ENCODE measurements at regions not wholly inside any gene's neighbourhood (a gene's known extent, or its start where the extent isn't known, plus 50 kb on each side); places are given as distances from the start of the nearest gene placed in this dataset.

DNA sequence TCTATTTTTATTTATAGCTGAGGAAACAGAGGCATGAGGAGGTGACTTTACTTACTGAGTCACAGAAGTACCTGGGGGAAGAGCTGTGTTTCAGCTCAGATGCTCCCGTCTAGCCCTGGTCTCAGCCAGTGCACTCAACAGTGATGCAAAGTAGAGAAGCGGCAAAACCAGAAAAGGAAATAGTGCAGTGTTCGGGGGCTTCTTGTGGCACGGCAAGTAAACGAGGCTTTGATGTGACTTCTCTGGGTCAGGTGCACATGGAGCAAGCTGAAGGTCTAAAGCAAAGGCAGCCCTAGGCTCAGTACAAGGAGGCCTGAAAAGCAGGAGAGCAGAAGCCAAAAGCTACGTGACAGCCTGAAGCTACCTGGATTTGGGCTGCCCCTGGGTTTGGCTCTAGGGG lies 526.7 kb upstream of the ADAMTS16 start:
- no peak for DNase-seq

DNA sequence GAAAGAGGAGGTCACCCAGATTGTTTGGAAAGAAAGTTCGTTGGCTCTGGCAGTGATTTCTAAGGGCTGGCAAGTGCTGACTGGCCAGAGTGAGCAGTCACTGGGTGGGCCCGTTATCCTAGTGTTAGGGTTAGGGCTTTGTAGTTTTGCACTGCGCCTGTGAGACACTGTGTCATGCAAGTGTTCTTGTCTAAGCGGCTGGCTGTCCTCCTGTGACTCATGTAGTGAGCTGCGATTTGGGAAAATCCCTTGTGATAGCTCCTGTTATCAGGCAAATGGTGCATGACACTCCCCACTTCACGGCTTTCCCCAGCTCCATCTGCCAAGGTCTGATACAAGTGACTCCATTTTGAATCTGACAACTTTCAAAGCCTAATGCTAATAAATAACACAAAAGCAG lies 526.0 kb upstream of the ADAMTS16 start:
- DNase-seq = peak; percentile 94

DNA sequence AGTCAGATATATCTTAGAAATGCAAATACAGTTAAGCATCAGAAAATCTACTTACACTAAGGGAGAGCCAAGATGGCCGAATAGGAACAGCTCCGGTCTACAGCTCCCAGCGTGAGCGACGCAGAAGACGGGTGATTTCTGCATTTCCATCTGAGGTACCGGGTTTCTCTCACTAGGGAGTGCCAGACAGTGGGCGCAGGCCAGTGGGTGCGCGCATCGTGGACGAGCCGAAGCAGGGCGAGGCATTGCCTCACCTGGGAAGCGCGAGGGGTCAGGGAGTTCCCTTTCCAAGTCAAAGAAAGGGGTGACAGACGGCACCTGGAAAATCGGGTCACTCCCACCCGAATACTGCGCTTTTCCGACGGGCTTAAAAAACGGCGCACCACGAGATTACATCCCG lies 524.8 kb upstream of the ADAMTS16 start:
- DNase-seq = peak; percentile 85

DNA sequence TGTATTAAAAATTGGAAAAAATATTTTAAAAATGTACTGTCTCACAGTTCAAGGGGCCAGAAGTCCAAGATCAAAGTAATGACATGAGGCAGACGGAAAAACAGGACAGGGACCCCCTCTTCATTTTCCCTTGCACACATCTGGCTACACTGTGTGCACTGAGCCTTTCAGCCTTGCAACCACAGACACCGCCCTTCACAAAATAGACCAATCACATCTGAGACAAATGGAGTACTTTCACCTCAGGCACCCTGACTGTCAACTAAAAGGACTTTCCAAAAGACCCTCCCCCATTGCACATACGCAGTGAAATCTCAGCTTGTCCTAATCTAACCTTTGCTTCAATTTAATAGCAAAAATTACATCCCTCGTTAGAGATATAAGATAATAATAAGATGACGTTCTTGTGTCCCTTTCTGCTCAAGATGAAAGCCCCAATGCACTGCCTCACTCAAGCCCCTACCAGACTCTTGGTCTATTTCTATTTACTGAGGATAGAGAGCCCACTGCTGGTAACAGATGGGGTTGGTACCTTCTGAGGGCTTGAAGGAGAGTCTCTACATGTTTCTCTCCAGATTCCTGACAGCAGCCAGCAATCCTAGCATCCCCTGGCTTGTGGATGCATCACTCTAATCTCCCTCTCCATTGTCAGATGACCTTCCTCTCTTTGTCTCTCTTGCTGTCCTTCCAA lies 514.8 kb upstream of the ADAMTS16 start:
- peak; percentile 53 for DNase-seq

DNA sequence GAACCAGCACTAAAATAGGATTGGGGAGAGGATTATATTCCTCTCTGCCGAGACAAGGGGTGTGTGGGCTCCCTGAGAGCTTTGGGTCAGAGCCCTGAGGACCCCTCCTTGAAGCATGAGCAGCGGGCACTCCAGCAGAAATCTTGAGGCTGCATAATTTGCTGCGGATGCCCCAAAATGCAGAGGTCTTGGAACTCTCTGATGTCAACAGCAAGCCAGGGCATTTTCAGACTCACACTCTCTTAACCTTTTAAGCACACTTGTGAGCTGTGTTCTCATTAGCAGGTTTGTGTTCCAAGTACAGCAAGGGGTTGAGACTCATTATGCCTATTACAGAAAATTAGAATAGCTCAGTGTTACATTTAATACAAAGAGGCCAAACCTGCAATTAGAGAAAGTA lies 513.0 kb upstream of the ADAMTS16 start:
- DNase-seq = peak; percentile 34

DNA sequence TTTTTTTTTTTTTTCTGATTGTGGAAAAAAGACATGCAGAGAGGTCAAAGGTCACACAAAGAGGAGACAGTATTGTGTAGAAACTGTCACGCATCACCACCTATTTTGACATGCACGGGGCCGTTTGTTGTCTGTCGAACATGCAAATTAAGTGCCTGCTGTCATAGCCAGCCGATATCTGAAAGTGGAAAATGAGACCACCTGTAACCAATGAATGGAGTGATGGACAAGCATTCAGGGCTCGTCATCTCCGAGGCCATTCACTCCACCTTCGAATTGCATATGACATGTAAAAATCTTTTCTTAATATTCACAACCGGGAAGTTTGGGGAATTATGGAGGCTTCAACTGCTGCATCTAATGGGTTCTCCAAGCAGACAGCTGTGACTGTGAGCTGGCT lies 512.2 kb upstream of the ADAMTS16 start:
- peak; percentile 93 for DNase-seq

DNA sequence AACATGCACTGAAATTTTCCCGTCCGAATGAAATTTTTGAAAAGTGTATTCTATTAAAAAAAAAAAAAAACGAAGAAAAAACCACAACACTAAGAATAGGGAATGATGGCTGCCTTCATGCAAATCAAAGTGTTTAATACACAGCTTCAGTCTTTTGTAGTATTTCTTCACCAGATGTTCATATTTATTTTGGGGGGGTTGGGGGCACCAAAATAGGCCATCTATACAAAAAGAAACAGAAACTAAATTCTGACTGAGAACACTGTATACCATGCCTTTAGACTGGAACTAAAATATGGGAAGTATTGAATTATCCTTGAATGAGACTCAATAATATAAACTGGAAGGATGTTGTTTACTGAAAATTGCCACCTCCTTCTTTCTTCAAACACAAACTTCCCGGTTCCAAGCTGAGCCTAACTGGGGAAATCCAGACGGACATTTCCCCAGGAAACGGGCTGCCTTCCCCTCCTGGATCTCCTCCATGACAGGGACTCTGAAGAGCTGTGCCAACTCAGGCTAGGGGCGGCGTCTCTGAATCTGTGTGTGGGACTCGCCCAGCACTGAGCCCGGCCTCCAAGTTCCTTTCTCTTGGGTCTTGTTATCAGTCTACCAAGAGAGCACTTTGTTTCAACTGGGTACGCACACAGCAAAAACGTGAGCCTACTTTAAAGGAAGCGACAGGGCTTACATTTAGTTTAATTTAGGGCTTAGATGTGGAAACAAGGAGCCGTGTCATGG lies 511.3 kb upstream of the ADAMTS16 start:
- peak; percentile 90 for DNase-seq

DNA sequence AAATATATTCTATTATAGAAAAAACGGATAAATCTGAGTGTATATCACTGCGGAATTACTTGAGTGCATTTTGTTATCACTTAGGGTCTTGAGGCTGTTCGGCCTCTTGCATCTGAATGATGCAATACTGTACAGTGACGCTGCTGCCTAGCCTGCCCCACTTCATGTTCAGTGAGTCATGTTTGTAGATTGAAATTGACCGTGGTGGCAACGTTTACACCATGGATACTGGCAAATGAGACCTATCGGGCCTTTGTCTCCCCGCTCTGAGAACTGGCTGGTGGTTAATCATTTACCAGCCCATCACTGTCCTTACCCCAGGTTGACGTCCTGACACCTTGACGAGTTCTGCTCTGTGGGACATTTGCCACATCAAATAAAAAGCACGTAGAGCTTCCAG lies 510.1 kb upstream of the ADAMTS16 start:
- peak; percentile 100 for DNase-seq

DNA sequence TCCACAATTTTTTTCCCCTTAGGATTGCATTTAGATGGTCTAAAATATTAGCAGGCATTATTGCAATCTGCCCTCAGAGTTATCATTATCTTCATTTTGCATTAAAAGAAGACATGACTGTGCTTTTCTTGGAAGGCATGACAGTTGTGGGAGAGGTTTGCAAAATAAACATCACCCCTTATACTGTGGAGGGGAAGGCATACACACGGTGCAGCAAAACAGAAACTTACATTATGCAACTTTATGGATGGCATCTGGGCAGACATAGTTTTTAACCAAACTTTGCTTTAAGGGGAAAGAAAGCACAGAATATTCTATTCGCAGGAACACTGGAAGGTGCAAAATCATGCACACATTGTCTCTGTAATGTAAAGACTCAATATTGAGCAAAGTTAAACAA lies 505.8 kb upstream of the ADAMTS16 start:
- DNase-seq = no peak

DNA sequence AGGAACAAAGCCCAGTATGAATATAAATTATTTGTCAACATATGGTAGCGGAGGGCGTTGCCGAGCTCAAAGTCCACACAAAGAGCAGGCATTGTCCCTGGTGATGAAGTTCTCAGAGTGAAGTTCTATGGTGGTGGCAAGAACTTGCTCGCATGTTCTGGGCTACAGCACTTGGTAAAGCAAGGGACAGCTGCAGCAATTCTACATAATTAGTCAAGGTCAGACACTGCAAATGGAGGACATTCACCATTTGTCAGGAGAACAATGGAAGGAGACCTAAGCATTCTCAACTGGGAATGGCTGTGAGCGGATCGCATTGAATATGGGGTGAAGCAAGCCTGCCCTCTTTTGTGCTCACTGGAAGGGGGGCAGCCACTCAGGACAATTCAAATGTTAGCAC lies 503.8 kb upstream of the ADAMTS16 start:
- no peak for DNase-seq

DNA sequence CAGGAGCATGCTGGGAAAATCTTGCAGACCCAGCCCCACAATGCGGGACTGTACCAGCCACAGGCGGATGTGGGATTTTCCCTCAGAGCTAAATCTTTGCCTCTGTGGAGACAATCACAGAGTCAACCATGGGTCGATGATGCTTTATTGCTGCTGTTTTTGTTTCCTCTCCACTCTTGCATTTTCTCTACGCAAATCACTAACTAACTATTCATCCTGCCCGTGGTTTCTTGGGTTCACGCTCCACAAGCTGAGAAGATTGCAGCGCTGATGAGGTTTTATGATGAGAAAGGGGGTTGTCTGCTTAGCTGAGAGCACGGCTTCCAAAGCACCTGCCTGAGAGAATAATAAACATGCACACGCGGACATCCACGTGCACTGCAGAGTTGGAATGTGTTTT lies 500.2 kb upstream of the ADAMTS16 start:
- DNase-seq = no peak

DNA sequence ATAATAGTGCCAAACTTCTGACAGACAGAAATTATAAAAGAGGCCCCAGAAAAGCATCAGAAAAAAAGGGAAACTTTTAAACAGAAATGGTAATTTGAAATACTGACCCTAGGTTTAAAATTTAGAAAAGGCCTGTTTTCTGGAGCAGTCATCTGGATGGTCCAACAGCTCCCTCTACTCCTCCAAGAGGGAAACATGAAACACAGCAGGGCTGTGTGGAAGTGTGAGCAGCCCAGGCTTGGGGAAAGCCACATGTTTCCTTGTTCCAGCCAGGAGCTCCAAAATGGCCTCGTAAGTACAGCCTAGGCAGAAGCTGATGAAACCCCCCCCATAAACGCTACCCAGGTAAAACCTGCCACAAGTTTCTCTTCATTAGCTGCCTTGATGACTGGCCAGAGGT lies 499.3 kb upstream of the ADAMTS16 start:
- DNase-seq = peak; percentile 90

DNA sequence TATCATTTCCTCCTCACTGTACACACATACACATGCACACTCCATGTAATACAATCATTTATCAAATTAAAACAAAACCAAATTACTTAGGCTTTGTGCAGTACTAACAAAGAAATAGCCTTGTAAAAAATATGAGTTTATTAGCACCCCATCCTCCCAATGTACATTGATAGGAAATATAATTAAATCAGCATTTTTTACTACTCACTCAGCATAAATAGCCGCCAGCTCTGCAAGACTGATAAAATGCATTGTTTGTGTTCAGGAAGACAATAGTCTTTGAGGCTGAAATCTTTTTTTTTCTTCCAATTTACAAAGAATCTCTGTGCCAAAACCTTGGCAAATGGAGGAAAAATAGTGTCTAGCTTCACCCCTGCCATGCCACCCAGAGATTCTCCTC lies 497.6 kb upstream of the ADAMTS16 start:
- DNase-seq = no peak

DNA sequence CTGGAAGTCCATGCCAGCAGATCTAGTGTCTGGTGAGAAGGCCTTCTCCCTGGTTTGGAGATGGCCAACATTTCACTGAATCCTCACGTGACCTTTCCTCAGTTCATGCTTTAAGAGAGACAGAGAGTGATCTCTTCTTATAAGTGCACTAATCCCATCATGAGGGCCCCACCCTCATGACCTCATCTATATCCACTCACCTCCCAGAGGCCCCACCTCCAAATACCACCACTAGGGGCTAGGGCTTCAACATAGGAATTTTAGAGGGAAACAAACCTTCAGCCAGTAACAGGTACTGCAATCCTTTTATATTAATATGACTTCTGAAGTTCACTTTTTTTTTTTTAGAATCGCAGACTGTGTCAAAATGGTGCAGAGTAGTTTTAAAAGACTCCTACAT lies 496.9 kb upstream of the ADAMTS16 start:
- DNase-seq = peak; percentile 50

DNA sequence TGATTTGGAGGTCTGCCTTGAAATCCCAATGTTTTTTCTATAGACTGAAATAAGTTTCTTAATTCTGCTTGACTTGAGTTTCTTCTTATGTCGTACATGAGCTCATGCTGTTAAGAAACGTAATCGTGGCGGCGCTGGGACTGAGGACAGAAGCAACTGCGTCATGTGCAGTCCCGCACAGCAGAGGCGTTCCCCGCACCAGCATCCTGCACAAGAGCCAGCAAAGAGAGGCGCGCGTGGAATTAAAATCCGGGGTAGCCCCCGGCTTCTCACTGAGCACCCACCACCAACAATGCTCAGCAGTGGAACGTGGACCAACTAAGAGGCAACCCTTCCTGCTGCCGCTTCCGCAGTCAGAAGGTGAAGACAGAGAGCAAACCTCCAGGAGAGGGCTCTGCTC lies 496.2 kb upstream of the ADAMTS16 start:
- DNase-seq = no peak

DNA sequence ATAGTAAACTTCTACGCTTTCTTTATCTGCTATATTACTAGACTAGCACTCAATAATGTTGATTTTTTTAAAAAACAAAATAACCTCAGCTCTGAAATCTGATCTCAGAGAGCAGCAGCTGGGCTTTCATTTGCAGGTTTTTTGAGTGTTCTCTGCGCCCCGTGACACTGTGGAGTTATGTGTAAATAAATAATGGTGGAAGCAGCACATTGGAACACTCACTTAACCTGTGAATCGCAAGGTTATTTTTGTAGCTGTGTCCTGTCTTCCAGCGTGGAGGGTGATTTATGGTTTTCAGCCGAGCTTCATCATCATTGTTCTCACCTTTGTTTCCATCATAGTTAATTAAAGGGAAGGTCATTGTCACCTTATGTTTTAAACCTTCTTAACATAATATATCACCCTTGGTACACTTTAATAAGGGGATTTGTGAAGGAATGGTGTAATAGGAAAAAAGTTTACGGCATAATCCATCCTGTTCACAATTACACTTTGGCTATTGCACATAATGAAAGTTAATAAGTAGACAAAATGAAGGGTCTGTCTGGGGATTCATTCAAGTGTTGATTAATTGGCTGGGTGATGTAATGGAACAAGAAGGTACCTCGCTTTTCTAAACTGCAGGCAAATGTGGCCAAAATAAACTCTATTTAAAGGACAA lies 493.3 kb upstream of the ADAMTS16 start:
- DNase-seq = peak; percentile 69

DNA sequence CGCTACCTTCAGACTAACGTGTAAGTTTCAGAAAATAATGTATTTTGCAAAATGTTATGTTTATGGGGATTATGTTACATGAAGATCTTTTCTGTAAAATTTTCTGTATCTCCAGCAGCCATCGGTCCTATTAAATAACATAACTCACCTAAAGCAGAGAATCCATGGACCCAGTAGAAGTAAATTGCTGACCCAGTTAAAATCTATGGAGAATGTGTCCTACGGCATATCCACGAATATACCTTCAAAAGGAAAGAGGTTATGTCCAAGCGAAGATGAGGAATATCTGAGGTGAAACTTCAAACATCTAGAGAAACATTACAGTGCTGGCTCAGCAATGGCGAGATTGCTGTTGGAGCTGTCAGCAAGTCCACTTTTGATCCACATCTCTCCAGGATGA lies 492.2 kb upstream of the ADAMTS16 start:
- DNase-seq = no peak

DNA sequence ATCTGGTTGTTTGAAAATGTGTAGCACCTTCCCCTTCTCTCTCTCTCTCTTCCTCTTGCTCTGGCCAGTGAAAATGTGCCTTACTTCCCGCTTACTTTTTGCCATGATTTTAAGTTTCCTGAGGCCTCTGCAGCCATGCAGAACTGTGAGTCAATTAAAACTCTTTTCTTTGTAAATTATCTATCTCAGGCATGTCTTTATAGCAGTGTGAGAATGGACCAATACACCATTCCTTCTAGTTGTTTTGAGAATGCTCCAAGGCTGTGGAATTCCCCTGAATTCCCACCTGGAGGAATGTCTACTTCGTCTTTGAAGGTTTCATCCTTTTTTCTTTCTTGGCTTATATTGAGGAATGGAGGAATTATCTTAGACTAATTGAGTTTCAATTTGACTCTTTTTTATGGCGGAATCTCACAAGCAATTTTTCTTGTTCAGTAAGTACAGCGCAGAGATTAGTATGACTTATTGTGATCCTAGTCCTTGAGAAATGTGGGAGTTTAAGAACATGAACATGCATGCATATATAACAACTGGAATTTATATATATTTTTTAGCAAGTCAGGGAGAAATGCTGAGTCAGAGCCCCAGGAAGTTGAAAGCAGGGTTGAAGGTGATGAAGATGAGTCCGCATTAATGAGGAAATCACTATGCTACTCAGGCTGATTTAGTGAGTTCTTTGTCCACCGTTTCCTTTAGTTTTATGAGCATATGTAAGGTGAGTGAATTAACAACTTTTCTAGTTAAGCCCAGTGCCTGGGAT lies 488.1 kb upstream of the ADAMTS16 start:
- no peak for DNase-seq

DNA sequence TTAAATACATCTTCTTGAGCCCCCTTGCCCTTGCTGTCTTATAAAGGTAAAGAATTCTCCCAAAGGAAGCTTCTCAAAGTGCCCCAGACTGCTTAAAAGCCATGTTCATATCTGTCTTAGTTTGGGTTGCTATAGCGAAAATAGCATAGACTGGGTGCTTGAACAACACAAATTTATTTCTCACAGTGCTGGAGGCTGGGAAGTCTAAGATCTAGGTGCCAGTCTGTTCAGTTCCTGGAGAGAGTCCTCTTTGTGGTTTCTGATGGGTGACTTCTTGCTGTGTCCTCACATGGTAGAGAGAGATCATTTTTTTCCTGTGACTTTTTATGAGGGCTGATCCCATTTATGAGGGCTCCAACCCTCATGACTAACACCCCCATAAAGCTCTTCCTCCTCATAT lies 486.7 kb upstream of the ADAMTS16 start:
- no peak for DNase-seq

DNA sequence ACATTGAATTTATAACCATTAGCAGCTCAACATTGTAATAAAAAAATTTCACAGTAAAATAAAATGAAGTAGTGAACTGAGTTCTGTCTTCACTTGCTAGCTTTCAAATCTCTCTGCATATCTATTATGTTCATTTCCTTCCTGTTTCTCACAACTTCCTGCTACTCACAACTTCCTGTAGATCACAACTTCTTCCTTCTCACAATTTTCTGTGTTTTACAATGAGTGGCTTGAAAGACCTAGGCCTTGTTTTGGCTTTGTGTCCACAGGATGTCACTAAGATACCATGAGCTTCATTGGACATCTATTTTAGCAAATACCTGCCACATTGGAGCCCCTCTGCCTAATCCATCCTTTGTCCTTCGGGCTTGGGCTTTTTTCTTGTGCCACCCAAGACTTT lies 480.3 kb upstream of the ADAMTS16 start:
- DNase-seq = no peak

DNA sequence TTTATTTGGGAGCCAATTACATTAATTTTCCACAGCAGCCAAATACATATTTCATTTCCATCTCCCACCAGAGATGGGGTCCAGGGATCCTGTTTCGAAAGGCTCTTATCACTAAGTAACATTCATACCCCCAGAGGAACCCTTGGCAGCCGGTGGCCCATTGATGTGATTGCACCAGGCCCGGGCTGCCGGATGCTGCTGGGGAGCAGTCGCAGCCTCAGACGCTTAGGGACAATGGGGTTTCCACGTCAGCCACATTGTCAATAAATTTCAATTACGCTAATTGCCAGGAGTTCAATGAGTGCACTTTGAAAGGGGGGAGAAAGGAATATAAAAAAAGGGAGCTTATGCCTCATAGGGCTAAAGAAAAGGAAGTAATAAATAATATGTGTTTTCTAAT lies 478.8 kb upstream of the ADAMTS16 start:
- DNase-seq = no peak

DNA sequence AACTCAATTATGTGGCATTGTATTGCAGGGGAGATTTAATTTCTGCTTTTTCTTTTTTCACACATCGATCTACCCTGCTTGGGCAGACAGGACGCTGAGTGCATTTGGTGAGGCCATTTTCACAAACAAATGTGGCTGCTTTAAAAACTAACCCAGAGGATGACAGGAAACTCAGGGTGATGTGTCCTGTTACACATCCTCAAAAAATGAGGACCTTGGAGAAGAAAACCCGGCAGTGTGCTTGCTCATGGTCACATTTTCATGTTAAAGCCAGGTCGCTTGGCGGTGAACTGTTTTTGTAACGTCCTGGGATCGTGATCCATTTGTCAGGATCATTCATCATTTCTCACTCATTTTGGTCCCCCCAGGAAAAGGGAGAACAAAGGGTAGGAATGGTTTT lies 478.3 kb upstream of the ADAMTS16 start:
- DNase-seq = no peak

DNA sequence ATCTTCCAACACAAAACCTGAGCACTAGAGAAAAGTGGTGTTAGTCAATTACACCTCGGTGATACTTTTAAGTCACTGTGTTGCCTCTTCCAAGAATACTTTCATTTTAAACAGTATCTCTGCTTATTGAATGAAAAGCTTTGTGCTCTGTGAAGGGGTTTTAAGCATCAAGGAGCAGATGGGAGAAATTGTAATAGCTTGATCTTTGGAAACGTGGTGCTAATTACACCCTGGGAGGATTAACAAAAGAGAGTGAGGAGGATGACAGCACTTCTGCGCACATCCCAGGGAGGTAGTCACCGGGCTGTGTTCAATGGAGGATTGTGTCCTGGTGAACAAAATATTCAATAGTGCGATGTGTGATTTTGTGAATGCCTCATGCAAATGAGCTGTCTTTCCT lies 477.4 kb upstream of the ADAMTS16 start:
- no peak for DNase-seq

DNA sequence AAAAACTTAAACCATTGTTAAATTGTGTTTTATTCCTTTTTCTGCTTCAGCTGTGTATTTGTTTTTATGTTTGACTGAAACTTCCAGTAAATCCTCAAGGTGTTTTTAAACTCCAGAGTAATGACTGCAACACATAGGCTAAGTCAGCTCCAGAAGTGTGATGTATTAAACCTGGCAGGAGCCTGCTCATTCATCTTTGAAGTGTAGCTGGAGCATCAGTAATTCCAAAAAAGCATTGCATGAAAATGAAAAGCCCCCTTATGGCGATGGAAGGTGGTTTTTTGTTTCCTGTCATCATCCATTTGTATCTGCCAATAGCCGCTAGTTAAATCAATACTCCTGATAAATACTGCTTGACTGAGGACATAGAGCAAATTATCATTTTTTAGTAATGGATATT lies 474.2 kb upstream of the ADAMTS16 start:
- no peak for DNase-seq
